GM10266 (cell line): ENCODE measurements at regions not wholly inside any gene's neighbourhood (a gene's known extent, or its start where the extent isn't known, plus 50 kb on each side); places are given as distances from the start of the nearest gene placed in this dataset.

Experiments used
- DNase-seq: peaks from one replicate; pipeline ENCODE4 v3.0.0; 2012; ENCODE audit errors: extremely low spot score
- TF ChIP-seq, protein P1 (sequence below): IDR thresholded peaks from 2 replicates; pipeline ENCODE4 v1.5.1; 2012; ENCODE audit warnings: mild to moderate bottlenecking, low read depth; ENCODE audit not compliant: control insufficient read depth, insufficient read depth; ENCODE audit errors: missing control alignments

GRCh38 chr2:150817422-150817821 is 330.0 kb upstream of the RND3 start:
- DNase-seq = no peak
- TF ChIP-seq, protein P1, sequence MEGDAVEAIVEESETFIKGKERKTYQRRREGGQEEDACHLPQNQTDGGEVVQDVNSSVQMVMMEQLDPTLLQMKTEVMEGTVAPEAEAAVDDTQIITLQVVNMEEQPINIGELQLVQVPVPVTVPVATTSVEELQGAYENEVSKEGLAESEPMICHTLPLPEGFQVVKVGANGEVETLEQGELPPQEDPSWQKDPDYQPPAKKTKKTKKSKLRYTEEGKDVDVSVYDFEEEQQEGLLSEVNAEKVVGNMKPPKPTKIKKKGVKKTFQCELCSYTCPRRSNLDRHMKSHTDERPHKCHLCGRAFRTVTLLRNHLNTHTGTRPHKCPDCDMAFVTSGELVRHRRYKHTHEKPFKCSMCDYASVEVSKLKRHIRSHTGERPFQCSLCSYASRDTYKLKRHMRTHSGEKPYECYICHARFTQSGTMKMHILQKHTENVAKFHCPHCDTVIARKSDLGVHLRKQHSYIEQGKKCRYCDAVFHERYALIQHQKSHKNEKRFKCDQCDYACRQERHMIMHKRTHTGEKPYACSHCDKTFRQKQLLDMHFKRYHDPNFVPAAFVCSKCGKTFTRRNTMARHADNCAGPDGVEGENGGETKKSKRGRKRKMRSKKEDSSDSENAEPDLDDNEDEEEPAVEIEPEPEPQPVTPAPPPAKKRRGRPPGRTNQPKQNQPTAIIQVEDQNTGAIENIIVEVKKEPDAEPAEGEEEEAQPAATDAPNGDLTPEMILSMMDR = no peak

- DNase-seq = no peak
- TF ChIP-seq, protein P1 = no peak
Measured at GRCh38 chr2:150812664-150813367, 325.3 kb upstream of the RND3 start.

- no peak for DNase-seq
- TF ChIP-seq, protein P1 = no peak
Measured at GRCh38 chr2:150812066-150812465, 324.6 kb upstream of the RND3 start.

DNA sequence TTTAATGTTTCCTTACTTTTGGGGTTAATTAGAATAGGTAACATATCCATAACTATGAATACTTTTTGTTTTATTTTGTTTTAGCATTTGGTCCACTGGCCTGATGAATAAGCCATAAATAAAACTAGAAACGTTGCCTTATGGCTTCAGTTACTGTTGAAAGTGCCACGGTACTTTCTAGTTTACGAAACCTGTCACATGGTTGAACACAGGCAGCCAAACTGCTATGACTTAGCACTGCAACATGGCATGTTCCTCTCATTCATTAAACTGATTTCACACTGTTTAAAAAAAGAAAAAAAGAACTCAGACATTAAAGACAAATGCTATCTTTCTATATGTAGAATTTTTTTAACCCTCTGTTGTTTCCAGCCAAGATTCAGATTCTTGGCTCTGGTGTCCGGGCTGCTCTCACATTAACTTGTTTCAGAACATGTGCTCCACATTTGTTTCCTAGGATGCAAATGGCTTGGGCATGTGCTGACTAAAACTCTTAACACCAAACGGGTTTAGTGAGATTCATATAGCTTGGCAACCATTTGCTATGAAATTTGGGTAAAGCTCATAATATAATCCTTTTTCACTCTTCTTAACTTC is 323.9 kb upstream of the RND3 start:
- no peak for DNase-seq
- TF ChIP-seq, protein P1 = no peak

DNA sequence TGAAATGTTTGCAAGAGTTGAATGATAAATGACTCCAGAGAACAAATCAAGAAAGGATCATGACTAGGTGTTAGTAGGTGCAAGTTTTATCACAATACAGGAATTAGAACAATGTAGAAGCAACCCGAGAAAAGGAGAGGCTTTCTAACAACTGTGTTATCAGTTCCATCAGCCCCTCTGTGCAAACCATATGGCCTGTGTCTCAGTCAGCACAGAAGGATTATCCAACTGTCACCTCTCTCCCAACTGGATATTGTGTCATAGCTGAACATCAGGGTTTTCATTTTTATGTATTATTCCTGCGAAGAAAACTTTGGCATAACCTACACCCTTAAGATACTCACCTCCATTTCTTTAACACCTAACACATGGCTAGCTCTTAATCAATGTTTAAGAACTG is 321.6 kb upstream of the RND3 start:
- TF ChIP-seq, protein P1 = no peak
- DNase-seq = no peak

- DNase-seq = no peak
- TF ChIP-seq, protein P1 = no peak
Measured at GRCh38 chr2:150806336-150806735, 318.9 kb upstream of the RND3 start.

- DNase-seq = no peak
- TF ChIP-seq, protein P1 = no peak
Measured at GRCh38 chr2:150803689-150804398, 316.4 kb upstream of the RND3 start.
